SK-N-MC (cell line): ENCODE measurements at regions not wholly inside any gene's neighbourhood (a gene's known extent, or its start where the extent isn't known, plus 50 kb on each side); places are given as distances from the start of the nearest gene placed in this dataset.

Source experiments
- DNase-seq: peaks from one replicate; pipeline ENCODE4 v3.0.0-alpha.2; 2011; ENCODE audit warnings: low read depth, low spot score
- H3K27ac ChIP-seq: fragments of 200-600 bp; sonication (generic); 2 replicates; pipeline ENCODE4 v1.5.1; 2016; ENCODE audit warnings: mixed run types
- H3K36me3 ChIP-seq: fragments of 200-600 bp; sonication (generic); 2 replicates; pipeline ENCODE4 v1.6.1; 2017; ENCODE audit warnings: antibody characterized with exemption, low read length, mixed read lengths; ENCODE audit not compliant: insufficient read depth
- H3K4me3 ChIP-seq: fragments of 200-600 bp; sonication (generic); 2 replicates; pipeline ENCODE4 v1.5.1; 2016
- H3K9ac ChIP-seq: fragments of 200-600 bp; sonication (generic); 2 replicates; pipeline ENCODE4 v1.8.0; 2017; ENCODE audit warnings: mixed run types, mixed read lengths; ENCODE audit not compliant: insufficient read length
- H3K9me3 ChIP-seq: fragments of 200-600 bp; sonication (generic); 2 replicates; pipeline ENCODE4 v1.6.1; 2017; ENCODE audit warnings: low read depth, mild to moderate bottlenecking, antibody characterized with exemption, low read length, moderate library complexity, mixed read lengths
- EZH2 ChIP-seq: fragments of 200-600 bp; sonication (generic); IDR thresholded peaks from one replicate; pipeline ENCODE4 v1.6.1; 2017; ENCODE audit warnings: antibody characterized with exemption
- FOXP2 ChIP-seq: optimal IDR thresholded peaks from 2 replicates; pipeline ENCODE3; 2011; ENCODE audit warnings: mild to moderate bottlenecking, moderate library complexity; ENCODE audit not compliant: insufficient read depth; ENCODE audit errors: extremely low read length, control extremely low read depth
- POLR2AphosphoS5 ChIP-seq: IDR thresholded peaks from 2 replicates; pipeline ENCODE4 v1.6.1; 2012; ENCODE audit warnings: mild to moderate bottlenecking, low read depth, low read length, borderline replicate concordance

DNA sequence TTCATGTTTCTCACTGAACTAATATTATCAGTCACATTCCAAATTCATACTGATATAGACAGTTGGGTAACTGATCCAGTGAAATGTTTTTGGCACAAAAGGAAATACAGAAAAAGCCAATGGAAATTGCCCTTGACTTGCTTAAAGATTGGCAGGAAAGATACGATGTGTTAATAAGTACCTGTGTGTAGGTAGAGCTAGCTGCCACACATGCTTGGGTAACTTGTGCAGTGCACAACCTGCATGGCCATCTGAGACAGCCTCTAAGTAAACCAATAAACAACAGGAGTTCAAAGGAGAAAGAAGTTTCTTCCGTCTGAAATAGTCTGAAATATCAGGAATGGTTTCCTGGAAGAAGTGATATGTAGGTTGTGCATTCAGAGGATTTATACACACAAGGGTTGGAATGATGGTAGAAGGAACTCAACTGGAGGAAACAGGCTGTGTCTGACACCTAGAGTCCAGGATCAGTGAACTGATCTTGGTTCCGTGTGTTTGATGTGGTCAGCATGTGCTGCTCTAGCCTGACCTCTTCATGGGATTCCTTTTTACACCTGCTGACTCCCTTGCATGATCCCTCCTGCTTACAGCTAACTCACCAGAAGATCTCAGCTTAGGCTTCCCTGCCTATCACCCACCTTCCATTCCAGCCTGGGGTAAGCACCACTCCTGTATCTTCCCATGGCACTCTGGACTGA, 81.4 kb upstream of the KRR1 start:
- Histone ChIP-seq H3K4me3 (no peak overlapping the region), H3K9ac (no peak overlapping the region), H3K27ac (no peak overlapping the region), H3K36me3 (no peaks in the 10 kb centered on the region), H3K9me3 (no peaks in the 10 kb centered on the region)
- TF ChIP-seq POLR2AphosphoS5 (no peak), EZH2 (no peak), FOXP2 (no peak)
- no peak for DNase-seq

DNA sequence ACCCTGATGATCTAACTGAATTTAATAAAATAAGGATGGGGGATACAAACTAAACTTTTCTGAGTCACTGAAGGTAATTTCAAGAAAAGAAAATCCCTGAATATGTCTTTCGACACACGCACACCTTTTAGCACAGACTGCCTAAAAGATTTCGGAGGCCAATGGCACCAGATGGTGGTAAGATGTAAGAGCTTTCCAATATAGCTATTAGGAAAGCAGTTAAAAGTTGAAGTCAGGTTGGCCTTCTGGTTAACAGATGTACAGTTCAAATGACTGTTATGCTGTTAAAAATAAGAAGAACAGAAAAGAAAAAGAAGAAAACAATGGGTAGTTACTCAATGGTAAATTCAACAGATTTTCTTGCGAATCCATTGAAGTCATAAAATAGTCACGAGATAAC, 80.7 kb upstream of the KRR1 start:
- DNase-seq: no peak
- Histone ChIP-seq H3K36me3 (no peaks in the 10 kb centered on the region), H3K9me3 (no peaks in the 10 kb centered on the region), H3K27ac (no peak overlapping the region), H3K9ac (no peak overlapping the region), H3K4me3 (no peak overlapping the region)
- TF ChIP-seq POLR2AphosphoS5 (no peak), EZH2 (no peak), FOXP2 (no peak)

DNA sequence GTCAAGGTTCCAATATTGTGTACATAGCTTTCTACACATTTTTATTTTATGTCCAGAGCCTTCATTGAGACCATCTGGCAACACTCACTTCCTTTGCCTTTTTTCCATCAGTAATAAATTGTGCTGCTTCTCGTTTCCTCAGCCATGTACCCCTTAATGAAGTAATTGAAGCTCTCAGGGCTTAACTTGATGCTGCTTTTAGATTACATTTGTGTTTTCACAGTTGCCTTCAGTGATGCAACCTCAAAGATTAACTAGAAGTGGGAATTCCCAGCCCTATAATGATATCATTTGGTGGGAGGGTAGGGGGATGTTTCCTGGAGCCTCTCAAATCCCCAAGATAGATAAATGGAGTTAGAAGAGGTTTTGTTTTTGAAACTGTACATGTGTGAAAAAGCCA, 80.2 kb upstream of the KRR1 start:
- Histone ChIP-seq H3K9me3 (no peaks in the 10 kb centered on the region), H3K9ac (no peak overlapping the region), H3K4me3 (no peak overlapping the region), H3K36me3 (no peaks in the 10 kb centered on the region), H3K27ac (no peak overlapping the region)
- TF ChIP-seq EZH2: no peak
- TF ChIP-seq FOXP2: no peak
- no peak for TF ChIP-seq POLR2AphosphoS5
- no peak for DNase-seq

DNA sequence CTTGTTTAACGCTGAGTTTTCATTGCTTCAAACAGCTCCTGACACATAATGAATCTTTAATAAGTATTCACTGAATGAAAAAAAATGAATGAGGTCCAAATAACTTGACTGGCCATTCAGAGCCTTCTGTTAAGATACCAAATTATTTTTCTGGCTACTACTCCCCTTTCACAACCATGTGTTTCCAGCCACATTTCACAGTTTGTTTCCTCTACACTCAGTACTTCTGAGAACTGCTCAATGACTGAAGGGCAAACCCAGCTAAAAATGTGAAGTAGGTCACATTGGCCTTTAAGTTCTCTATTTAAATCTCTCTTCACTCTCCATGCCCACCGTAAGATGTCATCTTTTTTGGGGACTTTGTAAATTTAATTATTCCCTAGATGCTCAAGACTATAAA, 78.4 kb upstream of the KRR1 start:
- Histone ChIP-seq H3K9me3 (no peaks in the 10 kb centered on the region), H3K4me3 (no peak overlapping the region), H3K27ac (no peak overlapping the region), H3K9ac (no peak overlapping the region), H3K36me3 (no peaks in the 10 kb centered on the region)
- no peak for DNase-seq
- no peak for TF ChIP-seq POLR2AphosphoS5
- no peak for TF ChIP-seq FOXP2
- TF ChIP-seq EZH2: no peak

DNA sequence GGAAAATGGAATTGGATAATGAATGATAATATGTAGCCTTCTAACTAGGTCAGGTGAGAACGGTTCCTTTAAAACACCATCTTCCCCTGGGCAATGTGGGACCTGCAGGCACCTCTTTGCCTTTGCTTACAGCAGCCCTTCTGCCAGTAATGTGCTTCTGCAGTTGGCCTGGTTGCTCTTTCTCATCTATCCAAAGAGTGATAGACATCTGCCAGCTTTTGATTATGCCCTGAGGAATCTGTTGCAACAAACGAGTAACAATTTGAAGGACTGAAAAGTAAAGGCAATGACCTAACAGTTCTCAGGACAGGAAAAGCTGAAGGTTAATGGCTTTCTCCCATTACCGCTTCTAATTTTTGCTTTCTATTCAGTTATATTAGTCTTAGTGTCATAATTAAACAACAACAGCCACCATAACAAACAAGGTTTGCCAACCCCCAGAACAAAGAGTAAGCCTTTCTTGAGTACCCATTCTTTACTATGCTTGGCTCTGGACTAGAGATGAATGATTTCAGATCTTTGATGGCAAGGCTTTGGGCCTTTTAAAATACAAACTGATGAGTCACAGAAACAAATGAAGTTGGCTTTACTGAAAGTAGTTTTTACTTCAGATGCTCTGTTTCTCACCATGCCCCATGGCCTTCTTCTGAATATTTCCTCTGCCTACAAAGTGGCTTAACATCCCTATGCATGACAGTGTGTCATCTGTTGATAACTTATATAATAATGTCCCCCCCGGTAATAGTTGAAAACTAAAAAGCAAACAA, 76.1 kb upstream of the KRR1 start:
- H3K4me3 ChIP-seq: no peak overlapping the region
- H3K9ac ChIP-seq: no peak overlapping the region
- H3K36me3 ChIP-seq: no peaks in the 10 kb centered on the region
- H3K27ac ChIP-seq: no peak overlapping the region
- DNase-seq: no peak
- no peaks in the 10 kb centered on the region for H3K9me3 ChIP-seq
- TF ChIP-seq FOXP2 (no peak), POLR2AphosphoS5 (no peak), EZH2 (no peak)

DNA sequence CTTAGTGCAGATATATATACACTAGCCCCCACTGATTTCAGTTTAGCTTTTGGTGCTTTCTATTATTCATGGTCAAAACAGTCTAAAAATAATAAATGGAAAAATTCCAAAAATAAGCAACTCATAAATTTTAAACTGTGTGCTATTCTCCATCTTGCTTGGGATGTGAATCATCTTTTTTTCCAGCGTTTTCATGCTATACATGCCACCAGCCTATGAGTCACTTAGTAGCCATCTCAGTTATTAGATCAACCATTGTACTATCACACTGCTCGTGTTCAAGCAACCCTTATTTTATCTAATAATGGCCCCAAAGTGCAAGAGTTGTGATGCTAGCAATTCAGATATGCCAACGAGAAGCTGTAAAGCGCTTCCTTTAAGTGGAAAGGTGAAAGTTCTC, 73.9 kb upstream of the KRR1 start:
- no peak for DNase-seq
- no peak overlapping the region for H3K9ac ChIP-seq
- H3K9me3 ChIP-seq: no peaks in the 10 kb centered on the region
- no peak overlapping the region for H3K4me3 ChIP-seq
- no peak overlapping the region for H3K27ac ChIP-seq
- no peak for TF ChIP-seq EZH2
- TF ChIP-seq FOXP2: no peak
- TF ChIP-seq POLR2AphosphoS5: no peak
- H3K36me3 ChIP-seq: no peaks in the 10 kb centered on the region

DNA sequence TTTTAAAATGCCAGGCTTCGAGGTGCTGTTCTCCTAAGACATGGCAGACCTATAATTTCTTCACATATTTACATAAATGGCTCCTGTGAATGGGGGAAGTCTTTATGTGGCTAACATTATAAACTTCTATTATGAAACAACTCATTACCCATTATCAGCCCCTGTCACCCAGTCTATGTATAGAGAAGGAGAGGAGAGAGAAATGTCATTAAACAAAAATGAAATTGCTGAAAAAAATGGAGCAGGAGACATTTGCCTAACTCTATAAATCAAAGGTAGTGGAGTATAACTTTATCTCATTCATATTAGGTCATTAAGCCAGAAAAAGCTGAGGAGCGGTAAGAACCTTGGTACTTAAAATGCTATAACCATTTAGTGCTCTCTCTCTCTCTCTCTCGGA, 71.9 kb upstream of the KRR1 start:
- H3K27ac ChIP-seq: no peak overlapping the region
- TF ChIP-seq FOXP2: no peak
- no peak for TF ChIP-seq POLR2AphosphoS5
- no peak for TF ChIP-seq EZH2
- no peak overlapping the region for H3K4me3 ChIP-seq
- H3K9ac ChIP-seq: no peak overlapping the region
- no peaks in the 10 kb centered on the region for H3K9me3 ChIP-seq
- DNase-seq: no peak
- H3K36me3 ChIP-seq: no peaks in the 10 kb centered on the region

DNA sequence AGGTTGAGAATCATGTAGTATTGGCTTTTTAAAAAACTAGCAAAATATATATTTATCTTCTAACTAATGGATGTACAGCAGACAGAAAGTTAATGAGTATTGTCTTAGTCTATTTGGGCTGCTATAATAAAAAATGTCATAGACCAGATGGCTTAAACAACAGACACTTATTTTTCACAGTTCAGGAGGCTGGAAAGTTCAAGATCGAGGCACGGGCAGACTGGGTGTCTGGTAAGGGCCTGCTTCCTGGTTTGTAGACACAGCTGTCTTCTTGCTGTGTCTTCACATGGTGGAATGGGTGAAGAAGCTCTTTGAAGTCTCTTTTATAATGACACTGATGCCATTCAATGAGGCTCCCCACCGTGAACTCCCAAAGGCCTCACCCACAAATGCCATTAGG, 70.1 kb upstream of the KRR1 start:
- H3K9me3 ChIP-seq: no peaks in the 10 kb centered on the region
- TF ChIP-seq EZH2 (no peak), FOXP2 (no peak), POLR2AphosphoS5 (no peak)
- H3K36me3 ChIP-seq: no peaks in the 10 kb centered on the region
- H3K27ac ChIP-seq: no peak overlapping the region
- no peak overlapping the region for H3K9ac ChIP-seq
- no peak for DNase-seq
- no peak overlapping the region for H3K4me3 ChIP-seq
